ENCODE measurements at regions not wholly inside any gene's neighbourhood (a gene's known extent, or its start where the extent isn't known, plus 50 kb on each side); places are given as distances from the start of the nearest gene placed in this dataset.

- WGBS = 98% methylated on average over 5 of the region's 5 CpGs
- H3K27me3 ChIP-seq (ENCODE audit: control insufficient read depth in 2 of 2, insufficient read depth in 1 of 2, low read length in 1 of 2) = no peaks in the 10 kb centered on the region
- no peak for DNase-seq (ENCODE audit: low read depth in 6 of 9, low spot score in 9 of 9)
- no peaks in the 10 kb centered on the region for H3K36me3 ChIP-seq (ENCODE audit: control insufficient read depth in 2 of 2, insufficient read depth in 2 of 2, low read length in 1 of 2)
- H3K27ac ChIP-seq (ENCODE audit: low read depth in 1 of 2, low read length in 1 of 2) = no peak overlapping the region
- H3K4me3 ChIP-seq (ENCODE audit: low read length in 2 of 2) = no peak overlapping the region
- no peaks in the 10 kb centered on the region for H3K4me1 ChIP-seq (ENCODE audit: control insufficient read depth in 2 of 2, insufficient read depth in 2 of 2, low read length in 2 of 2)
- H3K9me3 ChIP-seq (ENCODE audit: control insufficient read depth in 2 of 2, insufficient read depth in 1 of 2, low read length in 1 of 2) = no peaks in the 10 kb centered on the region
These were observed 127.2 kb upstream of the SLC25A48 start for GRCh38 chr5:135707302-135707701.

GRCh38 chr5:135706893-135707292, 127.6 kb upstream of the SLC25A48 start:
- H3K9me3 ChIP-seq (ENCODE audit: control insufficient read depth in 2 of 2, insufficient read depth in 1 of 2, low read length in 1 of 2) = no peaks in the 10 kb centered on the region
- no peaks in the 10 kb centered on the region for H3K36me3 ChIP-seq (ENCODE audit: control insufficient read depth in 2 of 2, insufficient read depth in 2 of 2, low read length in 1 of 2)
- DNase-seq (ENCODE audit: low read depth in 6 of 9, low spot score in 9 of 9) = no peak
- no peaks in the 10 kb centered on the region for H3K27me3 ChIP-seq (ENCODE audit: control insufficient read depth in 2 of 2, insufficient read depth in 1 of 2, low read length in 1 of 2)
- no peak overlapping the region for H3K27ac ChIP-seq (ENCODE audit: low read depth in 1 of 2, low read length in 1 of 2)
- 92% methylated on average over 4 of the region's 4 CpGs for WGBS
- H3K4me3 ChIP-seq (ENCODE audit: low read length in 2 of 2) = no peak overlapping the region
- no peaks in the 10 kb centered on the region for H3K4me1 ChIP-seq (ENCODE audit: control insufficient read depth in 2 of 2, insufficient read depth in 2 of 2, low read length in 2 of 2)

GRCh38 chr5:135706474-135706873, 127.7 kb upstream of the CXCL14 start:
- Histone ChIP-seq H3K4me1 (ENCODE audit: control insufficient read depth in 2 of 2, insufficient read depth in 2 of 2, low read length in 2 of 2) (no peaks in the 10 kb centered on the region), H3K27ac (ENCODE audit: low read depth in 1 of 2, low read length in 1 of 2) (no peak overlapping the region)

GRCh38 chr5:135705941-135706466, 127.2 kb upstream of the CXCL14 start:
- H3K36me3 ChIP-seq (ENCODE audit: control insufficient read depth in 2 of 2, insufficient read depth in 2 of 2, low read length in 1 of 2) = no peaks in the 10 kb centered on the region
- H3K4me3 ChIP-seq (ENCODE audit: low read length in 2 of 2) = no peak overlapping the region
- no peaks in the 10 kb centered on the region for H3K27me3 ChIP-seq (ENCODE audit: control insufficient read depth in 2 of 2, insufficient read depth in 1 of 2, low read length in 1 of 2)
- no peak for DNase-seq (ENCODE audit: low read depth in 6 of 9, low spot score in 9 of 9)
- H3K4me1 ChIP-seq (ENCODE audit: control insufficient read depth in 2 of 2, insufficient read depth in 2 of 2, low read length in 2 of 2) = no peaks in the 10 kb centered on the region
- 89% methylated on average over 5 of the region's 5 CpGs for WGBS
- H3K9me3 ChIP-seq (ENCODE audit: control insufficient read depth in 2 of 2, insufficient read depth in 1 of 2, low read length in 1 of 2) = no peaks in the 10 kb centered on the region
- H3K27ac ChIP-seq (ENCODE audit: low read depth in 1 of 2, low read length in 1 of 2) = no peak overlapping the region

More at GRCh38 chr5:135706474-135706873, 127.7 kb upstream of the CXCL14 start:
- H3K36me3 ChIP-seq (ENCODE audit: control insufficient read depth in 2 of 2, insufficient read depth in 2 of 2, low read length in 1 of 2) = no peaks in the 10 kb centered on the region
- DNase-seq (ENCODE audit: low read depth in 6 of 9, low spot score in 9 of 9) = no peak
- 94% methylated on average over 8 of the region's 8 CpGs for WGBS
- H3K9me3 ChIP-seq (ENCODE audit: control insufficient read depth in 2 of 2, insufficient read depth in 1 of 2, low read length in 1 of 2) = no peaks in the 10 kb centered on the region
- no peaks in the 10 kb centered on the region for H3K27me3 ChIP-seq (ENCODE audit: control insufficient read depth in 2 of 2, insufficient read depth in 1 of 2, low read length in 1 of 2)
- H3K4me3 ChIP-seq (ENCODE audit: low read length in 2 of 2) = no peak overlapping the region

GRCh38 chr5:135705141-135705631, 126.4 kb upstream of the CXCL14 start:
- WGBS = 72% methylated on average over 5 of the region's 5 CpGs
- H3K27ac ChIP-seq (ENCODE audit: low read depth in 1 of 2, low read length in 1 of 2) = no peak overlapping the region
- peaks cover 0 to 1% of the 10 kb centered on the region in 2 donors for H3K9me3 ChIP-seq (ENCODE audit: control insufficient read depth in 2 of 2, insufficient read depth in 1 of 2, low read length in 1 of 2)
- H3K4me1 ChIP-seq (ENCODE audit: control insufficient read depth in 2 of 2, insufficient read depth in 2 of 2, low read length in 2 of 2) = no peaks in the 10 kb centered on the region
- H3K36me3 ChIP-seq (ENCODE audit: control insufficient read depth in 2 of 2, insufficient read depth in 2 of 2, low read length in 1 of 2) = no peaks in the 10 kb centered on the region
- no peak overlapping the region for H3K4me3 ChIP-seq (ENCODE audit: low read length in 2 of 2)
- DNase-seq (ENCODE audit: low read depth in 6 of 9, low spot score in 9 of 9) = no peak
- no peaks in the 10 kb centered on the region for H3K27me3 ChIP-seq (ENCODE audit: control insufficient read depth in 2 of 2, insufficient read depth in 1 of 2, low read length in 1 of 2)

- no peak for DNase-seq (ENCODE audit: low read depth in 6 of 9, low spot score in 9 of 9)
- no peak overlapping the region for H3K4me3 ChIP-seq (ENCODE audit: low read length in 2 of 2)
- no peaks in the 10 kb centered on the region for H3K36me3 ChIP-seq (ENCODE audit: control insufficient read depth in 2 of 2, insufficient read depth in 2 of 2, low read length in 1 of 2)
- H3K9me3 ChIP-seq (ENCODE audit: control insufficient read depth in 2 of 2, insufficient read depth in 1 of 2, low read length in 1 of 2) = peaks cover 0 to 1% of the 10 kb centered on the region in 2 donors
- H3K27ac ChIP-seq (ENCODE audit: low read depth in 1 of 2, low read length in 1 of 2) = no peak overlapping the region
- 88% methylated on average over 2 of the region's 2 CpGs for WGBS
- H3K4me1 ChIP-seq (ENCODE audit: control insufficient read depth in 2 of 2, insufficient read depth in 2 of 2, low read length in 2 of 2) = no peaks in the 10 kb centered on the region
- no peaks in the 10 kb centered on the region for H3K27me3 ChIP-seq (ENCODE audit: control insufficient read depth in 2 of 2, insufficient read depth in 1 of 2, low read length in 1 of 2)
These were observed 125.8 kb upstream of the CXCL14 start for GRCh38 chr5:135704616-135705015.

- WGBS = 89% methylated on average over 4 of the region's 4 CpGs
- DNase-seq (ENCODE audit: low read depth in 6 of 9, low spot score in 9 of 9) = no peak
- no peaks in the 10 kb centered on the region for H3K36me3 ChIP-seq (ENCODE audit: control insufficient read depth in 2 of 2, insufficient read depth in 2 of 2, low read length in 1 of 2)
- no peak overlapping the region for H3K27ac ChIP-seq (ENCODE audit: low read depth in 1 of 2, low read length in 1 of 2)
- peaks cover 0 to 1% of the 10 kb centered on the region in 2 donors for H3K9me3 ChIP-seq (ENCODE audit: control insufficient read depth in 2 of 2, insufficient read depth in 1 of 2, low read length in 1 of 2)
- no peaks in the 10 kb centered on the region for H3K4me1 ChIP-seq (ENCODE audit: control insufficient read depth in 2 of 2, insufficient read depth in 2 of 2, low read length in 2 of 2)
- H3K27me3 ChIP-seq (ENCODE audit: control insufficient read depth in 2 of 2, insufficient read depth in 1 of 2, low read length in 1 of 2) = no peaks in the 10 kb centered on the region
- no peak overlapping the region for H3K4me3 ChIP-seq (ENCODE audit: low read length in 2 of 2)
These were observed 124.3 kb upstream of the CXCL14 start for GRCh38 chr5:135703016-135703550.

- no peaks in the 10 kb centered on the region for H3K36me3 ChIP-seq (ENCODE audit: control insufficient read depth in 2 of 2, insufficient read depth in 2 of 2, low read length in 1 of 2)
These were observed 123.4 kb upstream of the CXCL14 start for GRCh38 chr5:135702191-135702590.

GRCh38 chr5:135700731-135701130, 121.9 kb upstream of the CXCL14 start:
- no peaks in the 10 kb centered on the region for H3K4me1 ChIP-seq (ENCODE audit: control insufficient read depth in 2 of 2, insufficient read depth in 2 of 2, low read length in 2 of 2)
- H3K27me3 ChIP-seq (ENCODE audit: control insufficient read depth in 2 of 2, insufficient read depth in 1 of 2, low read length in 1 of 2) = no peaks in the 10 kb centered on the region
- no peak for DNase-seq (ENCODE audit: low read depth in 6 of 9, low spot score in 9 of 9)
- no peak overlapping the region for H3K27ac ChIP-seq (ENCODE audit: low read depth in 1 of 2, low read length in 1 of 2)
- peaks cover 0 to 1% of the 10 kb centered on the region in 2 donors for H3K9me3 ChIP-seq (ENCODE audit: control insufficient read depth in 2 of 2, insufficient read depth in 1 of 2, low read length in 1 of 2)
- 95% methylated on average over 4 of the region's 4 CpGs for WGBS
- no peak overlapping the region for H3K4me3 ChIP-seq (ENCODE audit: low read length in 2 of 2)
- no peaks in the 10 kb centered on the region for H3K36me3 ChIP-seq (ENCODE audit: control insufficient read depth in 2 of 2, insufficient read depth in 2 of 2, low read length in 1 of 2)

More at GRCh38 chr5:135702191-135702590, 123.4 kb upstream of the CXCL14 start:
- no peak for DNase-seq (ENCODE audit: low read depth in 6 of 9, low spot score in 9 of 9)
- Histone ChIP-seq H3K27me3 (ENCODE audit: control insufficient read depth in 2 of 2, insufficient read depth in 1 of 2, low read length in 1 of 2) (no peaks in the 10 kb centered on the region), H3K4me1 (ENCODE audit: control insufficient read depth in 2 of 2, insufficient read depth in 2 of 2, low read length in 2 of 2) (no peaks in the 10 kb centered on the region), H3K27ac (ENCODE audit: low read depth in 1 of 2, low read length in 1 of 2) (no peak overlapping the region), H3K4me3 (ENCODE audit: low read length in 2 of 2) (no peak overlapping the region), H3K9me3 (ENCODE audit: control insufficient read depth in 2 of 2, insufficient read depth in 1 of 2, low read length in 1 of 2) (peaks cover 0 to 1% of the 10 kb centered on the region in 2 donors)
- WGBS = 97% methylated on average over 6 of the region's 6 CpGs
